ENCODE measurements at regions not wholly inside any gene's neighbourhood (a gene's known extent, or its start where the extent isn't known, plus 50 kb on each side); places are given as distances from the start of the nearest gene placed in this dataset.

- CTCF ChIA-PET: no interaction called here
- H3K4me3 ChIP-seq (replicated peaks in 1 of 2; ENCODE audit: low read depth in 1 of 2, low read length in 2 of 2): no peak overlapping the region
- H3K27me3 ChIP-seq (ENCODE audit: insufficient read depth, low read length): no peaks in the 10 kb centered on the region
- no peak overlapping the region for H3K27ac ChIP-seq (ENCODE audit: low read depth, low read length)
- no peak overlapping the region for H3K4me2 ChIP-seq (ENCODE audit: low read length)
- POLR2A ChIA-PET: no interaction called here
- no peaks in the 10 kb centered on the region for H3K9me2 ChIP-seq (ENCODE audit: insufficient read depth)
- no TSS peak for BruUV-seq (replicated peaks)
- DNase-seq (ENCODE audit: low read depth, low spot score) (no peak), ATAC-seq (no peak)
- H3K36me3 ChIP-seq (ENCODE audit: control insufficient read depth in 1 of 2, insufficient read depth in 2 of 2, low read length in 2 of 2): no peaks in the 10 kb centered on the region
- no peaks in the 10 kb centered on the region for H4K20me1 ChIP-seq (ENCODE audit: insufficient read depth)
- H3K79me2 ChIP-seq (ENCODE audit: insufficient read depth, low read length): no peaks in the 10 kb centered on the region
- intact Hi-C loops (cut with micrococcal nuclease): no loop called here
- no peak overlapping the region for H3K9ac ChIP-seq (ENCODE audit: low read length)
- RAD21 ChIA-PET (ENCODE audit: low non-redundant PET in 1 of 2, low total read pairs in 2 of 2, uncharacterized antibody in 2 of 2, unreplicated experiment in 2 of 2): no interaction called here
- TF ChIP-seq SP1 (IDR thresholded peaks at IDR 0.05; ENCODE audit: low read depth) (no peak), FOSL1 (IDR thresholded peaks at IDR 0.05; ENCODE audit: low read depth) (no peak), SIN3A (IDR thresholded peaks at IDR 0.05; ENCODE audit: low read depth) (no peak), JUND (IDR thresholded peaks at IDR 0.05) (no peak), ZBTB33 (IDR thresholded peaks at IDR 0.05; ENCODE audit: extremely low read depth, insufficient replicate concordance, low read length) (no peak), CEBPB (IDR thresholded peaks at IDR 0.05; ENCODE audit: low read depth) (no peak), ATF3 (IDR thresholded peaks at IDR 0.05) (no peak), ZNF274 (IDR thresholded peaks at IDR 0.05; ENCODE audit: low read depth, low read length) (no peak), RAD21 (IDR thresholded peaks at IDR 0.05; ENCODE audit: low read depth) (no peak), YY1 (IDR thresholded peaks at IDR 0.05; ENCODE audit: extremely low read depth, insufficient replicate concordance, low read depth, low read length) (no peak), TCF7L2 (IDR thresholded peaks at IDR 0.05; ENCODE audit: borderline replicate concordance, extremely low read depth, insufficient read depth, insufficient read length) (no peak), ZFX (IDR thresholded peaks at IDR 0.05) (no peak), ELF1 (IDR thresholded peaks at IDR 0.05; ENCODE audit: borderline replicate concordance, low read depth) (no peak), POLR2AphosphoS5 (IDR thresholded peaks at IDR 0.05; ENCODE audit: low read depth, low read length) (no peak), POLR2A (IDR thresholded peaks at IDR 0.05; ENCODE audit: borderline replicate concordance, extremely low read depth, insufficient read depth, insufficient read length) (no peak), EZH2 (IDR thresholded peaks at IDR 0.05) (no peak)
- TF ChIP-seq, protein P1, sequence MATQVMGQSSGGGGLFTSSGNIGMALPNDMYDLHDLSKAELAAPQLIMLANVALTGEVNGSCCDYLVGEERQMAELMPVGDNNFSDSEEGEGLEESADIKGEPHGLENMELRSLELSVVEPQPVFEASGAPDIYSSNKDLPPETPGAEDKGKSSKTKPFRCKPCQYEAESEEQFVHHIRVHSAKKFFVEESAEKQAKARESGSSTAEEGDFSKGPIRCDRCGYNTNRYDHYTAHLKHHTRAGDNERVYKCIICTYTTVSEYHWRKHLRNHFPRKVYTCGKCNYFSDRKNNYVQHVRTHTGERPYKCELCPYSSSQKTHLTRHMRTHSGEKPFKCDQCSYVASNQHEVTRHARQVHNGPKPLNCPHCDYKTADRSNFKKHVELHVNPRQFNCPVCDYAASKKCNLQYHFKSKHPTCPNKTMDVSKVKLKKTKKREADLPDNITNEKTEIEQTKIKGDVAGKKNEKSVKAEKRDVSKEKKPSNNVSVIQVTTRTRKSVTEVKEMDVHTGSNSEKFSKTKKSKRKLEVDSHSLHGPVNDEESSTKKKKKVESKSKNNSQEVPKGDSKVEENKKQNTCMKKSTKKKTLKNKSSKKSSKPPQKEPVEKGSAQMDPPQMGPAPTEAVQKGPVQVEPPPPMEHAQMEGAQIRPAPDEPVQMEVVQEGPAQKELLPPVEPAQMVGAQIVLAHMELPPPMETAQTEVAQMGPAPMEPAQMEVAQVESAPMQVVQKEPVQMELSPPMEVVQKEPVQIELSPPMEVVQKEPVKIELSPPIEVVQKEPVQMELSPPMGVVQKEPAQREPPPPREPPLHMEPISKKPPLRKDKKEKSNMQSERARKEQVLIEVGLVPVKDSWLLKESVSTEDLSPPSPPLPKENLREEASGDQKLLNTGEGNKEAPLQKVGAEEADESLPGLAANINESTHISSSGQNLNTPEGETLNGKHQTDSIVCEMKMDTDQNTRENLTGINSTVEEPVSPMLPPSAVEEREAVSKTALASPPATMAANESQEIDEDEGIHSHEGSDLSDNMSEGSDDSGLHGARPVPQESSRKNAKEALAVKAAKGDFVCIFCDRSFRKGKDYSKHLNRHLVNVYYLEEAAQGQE (IDR thresholded peaks at IDR 0.05; ENCODE audit: low read depth): no peak
- TF ChIP-seq, protein P2, sequence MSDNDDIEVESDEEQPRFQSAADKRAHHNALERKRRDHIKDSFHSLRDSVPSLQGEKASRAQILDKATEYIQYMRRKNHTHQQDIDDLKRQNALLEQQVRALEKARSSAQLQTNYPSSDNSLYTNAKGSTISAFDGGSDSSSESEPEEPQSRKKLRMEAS (IDR thresholded peaks at IDR 0.05): no peak
- H3K9me3 ChIP-seq (ENCODE audit: control insufficient read depth in 1 of 2, insufficient read depth in 1 of 2, low read depth in 1 of 2, low read length in 2 of 2): no peaks in the 10 kb centered on the region
- H3K4me1 ChIP-seq (ENCODE audit: control insufficient read depth in 1 of 2, insufficient read depth in 2 of 2, low read length in 2 of 2): no peaks in the 10 kb centered on the region
- no peak overlapping the region for H2AFZ ChIP-seq (ENCODE audit: low read depth, low read length, poor library complexity, severe bottlenecking)
Measured at GRCh38 chr13:72097568-72097967, 230.6 kb upstream of the DACH1 start.
